ENCODE measurements at regions not wholly inside any gene's neighbourhood (a gene's known extent, or its start where the extent isn't known, plus 50 kb on each side); places are given as distances from the start of the nearest gene placed in this dataset.

DNA sequence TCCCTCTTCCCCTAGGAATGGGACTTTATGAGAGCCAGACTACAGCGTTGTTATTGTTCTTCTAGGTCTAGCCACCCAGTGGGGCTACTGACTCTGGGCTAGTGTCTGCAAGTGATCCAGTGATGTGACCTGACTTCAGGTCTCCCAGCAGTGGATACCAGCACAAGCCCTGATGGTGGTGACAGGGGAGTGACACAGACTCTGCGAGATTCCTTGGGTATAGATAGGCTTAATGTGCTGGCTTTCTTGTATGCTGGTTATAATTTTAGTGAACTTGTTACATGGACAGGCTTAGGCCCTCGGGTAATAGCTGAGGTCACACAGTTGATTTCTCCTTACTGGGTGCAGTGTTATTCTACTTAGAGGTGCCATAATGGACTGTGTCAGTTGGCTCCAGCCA is 106.9 kb downstream of the TBC1D30 start:
- DNase-seq (ENCODE audit: low spot score) = no peak

DNA sequence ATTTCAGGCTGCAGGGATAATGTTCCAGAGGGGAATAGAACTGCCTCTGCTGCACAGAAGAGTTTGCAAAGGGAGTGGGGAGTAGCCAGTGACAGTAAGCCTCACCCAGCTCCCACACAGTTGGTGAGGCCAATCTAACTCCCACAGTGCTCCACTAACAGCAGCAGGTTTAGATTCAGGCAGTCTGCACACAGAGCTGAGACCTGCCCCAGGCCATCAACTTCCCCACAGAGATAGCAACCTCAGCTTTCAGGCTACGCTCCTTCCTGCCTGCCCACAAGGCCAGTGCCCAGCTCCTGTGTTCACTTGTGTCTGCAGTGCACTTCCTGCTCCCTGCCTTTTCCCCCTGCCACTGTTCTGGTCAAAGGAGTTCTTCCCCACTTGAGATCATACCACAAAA is 107.5 kb downstream of the TBC1D30 start:
- no peak for DNase-seq (ENCODE audit: low spot score)

GRCh38 chr12:64933791-64934190 is 109.3 kb downstream of the TBC1D30 start:
- DNase-seq (ENCODE audit: low spot score) = no peak

- no peak for DNase-seq (ENCODE audit: low spot score)
These were observed 113.0 kb downstream of the TBC1D30 start for GRCh38 chr12:64937452-64937851.

- no peak for DNase-seq (ENCODE audit: low spot score)
These were observed 113.7 kb downstream of the TBC1D30 start for GRCh38 chr12:64938179-64938578.

- peak; percentile 29 for DNase-seq (ENCODE audit: low spot score)
These were observed 119.2 kb downstream of the TBC1D30 start for GRCh38 chr12:64943686-64944085.

GRCh38 chr12:64944966-64945365 is 120.5 kb downstream of the TBC1D30 start:
- DNase-seq (ENCODE audit: low spot score) = no peak

DNA sequence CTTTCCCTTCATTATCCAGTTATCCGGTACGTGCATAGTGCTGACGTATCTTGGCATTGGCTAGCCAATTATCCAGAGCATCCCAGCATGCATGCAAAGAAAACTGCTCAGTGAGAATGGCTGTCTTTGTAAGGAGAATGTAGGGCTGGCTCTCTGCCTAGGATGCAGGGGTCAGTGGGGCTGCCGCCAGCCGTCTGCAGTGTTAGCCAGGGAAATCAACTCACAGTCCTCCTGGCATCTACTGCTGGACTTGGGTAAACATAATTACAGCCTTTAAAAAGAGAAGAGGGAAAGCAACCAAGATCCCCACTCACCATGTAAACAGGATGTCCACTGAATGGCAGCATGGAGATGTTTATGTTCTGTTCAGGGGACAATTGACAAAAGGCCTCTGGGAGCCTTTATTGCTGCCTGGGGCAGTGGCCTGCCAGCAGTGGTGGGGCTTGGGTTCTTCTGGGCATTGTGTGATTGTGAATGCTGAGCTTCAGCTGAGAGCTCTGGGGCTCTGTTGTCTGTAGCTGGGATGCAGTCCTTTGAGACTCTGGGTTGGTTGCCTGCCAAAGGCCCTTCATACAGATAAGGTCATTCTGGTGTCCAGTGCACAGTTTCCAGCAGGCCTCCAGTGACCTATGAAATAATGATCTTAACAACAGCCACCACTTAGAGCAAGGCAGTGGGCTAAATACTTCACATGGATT is 121.8 kb downstream of the TBC1D30 start:
- peak; percentile 18 for DNase-seq (ENCODE audit: low spot score)

DNA sequence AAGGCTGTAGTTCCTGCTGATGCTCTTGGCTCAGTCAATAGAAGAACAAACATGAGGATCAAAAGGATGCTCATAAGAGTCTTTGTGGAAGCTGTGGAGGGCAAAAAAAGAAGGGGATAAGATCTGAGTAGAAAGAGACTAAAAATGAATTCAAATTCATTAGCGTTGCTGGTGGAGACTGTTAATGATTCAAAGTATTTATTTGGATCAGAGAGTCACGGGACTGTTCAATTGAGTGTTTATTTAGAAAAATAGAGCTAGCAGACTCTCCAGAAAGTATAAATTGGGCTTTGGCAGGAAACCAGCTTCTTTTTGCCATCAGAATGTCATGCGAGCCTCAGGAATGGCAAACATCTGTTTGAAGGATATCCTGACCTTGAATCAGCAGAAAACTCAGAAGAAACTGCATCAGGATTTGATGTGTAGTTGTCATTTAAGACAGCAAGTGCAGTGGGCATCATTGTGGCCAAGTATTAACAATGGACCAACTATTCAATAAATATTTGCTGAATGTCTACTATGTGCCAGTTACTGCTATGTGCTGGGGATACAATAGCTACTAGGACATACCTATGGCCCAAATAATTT is 126.4 kb downstream of the TBC1D30 start:
- no peak for DNase-seq (ENCODE audit: low spot score)

DNA sequence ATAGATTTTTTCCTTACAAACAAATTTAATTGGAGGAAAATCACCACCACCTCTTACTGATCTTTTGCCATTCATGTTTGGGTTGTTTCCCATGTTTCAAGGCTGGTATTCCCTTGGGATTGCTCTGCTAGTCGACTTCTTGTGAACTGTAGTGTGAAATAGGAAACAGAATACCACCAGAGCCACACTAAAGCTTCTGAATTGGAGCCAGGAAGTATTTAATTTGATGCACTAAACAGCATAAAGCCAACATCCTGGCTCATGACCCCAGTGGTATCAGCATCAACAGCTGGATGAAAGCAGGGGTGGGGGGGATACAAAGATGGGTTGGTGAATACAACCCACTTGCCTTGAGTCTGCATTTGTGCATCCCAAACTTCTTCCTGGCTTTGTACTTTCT is 127.5 kb downstream of the TBC1D30 start:
- no peak for DNase-seq (ENCODE audit: low spot score)

GRCh38 chr12:64955746-64956145 is 131.3 kb downstream of the TBC1D30 start:
- no peak for DNase-seq (ENCODE audit: low spot score)

- DNase-seq (ENCODE audit: low spot score) = no peak
These were observed 141.5 kb downstream of the TBC1D30 start for GRCh38 chr12:64965920-64966319.

- peak; percentile 20 for DNase-seq (ENCODE audit: low spot score)
These were observed 144.8 kb downstream of the TBC1D30 start for GRCh38 chr12:64968989-64969819.

- no peak for DNase-seq (ENCODE audit: low spot score)
These were observed 145.0 kb downstream of the WIF1 start for GRCh38 chr12:64976131-64976530.

DNA sequence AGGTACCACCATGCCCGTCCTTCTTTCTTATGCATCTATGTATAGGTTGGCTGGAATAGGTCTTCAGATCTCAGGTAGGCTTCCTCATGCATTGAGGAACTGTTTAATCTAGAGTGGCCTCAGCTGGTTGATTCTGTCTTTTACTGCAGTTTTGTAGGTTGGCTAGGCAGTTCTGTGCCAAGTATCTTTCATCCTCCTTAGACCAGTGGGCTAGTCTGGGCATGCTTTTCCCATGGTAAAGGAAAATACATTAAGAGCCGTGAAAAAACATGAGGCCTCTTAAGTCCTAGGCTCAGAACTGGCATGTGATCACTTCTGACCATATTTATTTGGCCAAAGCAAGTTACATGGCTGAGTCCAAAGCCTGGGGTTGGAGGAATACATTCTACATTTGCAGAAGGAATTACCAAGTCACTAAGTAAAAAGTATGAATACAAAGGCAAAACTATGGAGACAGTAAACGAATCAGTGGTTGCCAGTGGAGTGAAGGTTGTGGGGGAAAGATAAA is 137.3 kb downstream of the WIF1 start:
- no peak for DNase-seq (ENCODE audit: low spot score)

DNA sequence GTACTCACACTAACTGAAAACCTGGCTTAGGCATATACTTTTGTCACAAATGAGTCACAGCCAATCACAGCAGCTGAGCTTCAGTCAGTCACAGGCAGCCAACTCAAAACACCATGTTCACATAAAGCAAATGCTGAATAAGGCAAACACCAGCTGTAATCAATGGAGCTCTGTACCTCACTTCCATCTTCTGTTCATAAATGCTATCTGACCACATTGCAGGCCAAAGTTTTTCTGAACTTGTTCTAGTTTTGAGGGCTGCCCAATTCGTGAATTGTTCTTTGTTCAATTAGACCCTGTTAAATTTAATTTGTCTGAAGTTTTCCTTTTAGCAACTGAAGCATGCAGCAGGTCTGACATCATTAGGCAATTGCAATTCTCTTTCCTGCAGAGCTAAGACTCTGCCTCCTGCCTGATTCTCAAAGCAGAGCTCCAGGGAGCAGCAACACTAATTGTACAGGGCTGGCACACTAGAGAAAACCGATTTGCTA is 129.9 kb downstream of the WIF1 start:
- DNase-seq (ENCODE audit: low spot score) = no peak

DNA sequence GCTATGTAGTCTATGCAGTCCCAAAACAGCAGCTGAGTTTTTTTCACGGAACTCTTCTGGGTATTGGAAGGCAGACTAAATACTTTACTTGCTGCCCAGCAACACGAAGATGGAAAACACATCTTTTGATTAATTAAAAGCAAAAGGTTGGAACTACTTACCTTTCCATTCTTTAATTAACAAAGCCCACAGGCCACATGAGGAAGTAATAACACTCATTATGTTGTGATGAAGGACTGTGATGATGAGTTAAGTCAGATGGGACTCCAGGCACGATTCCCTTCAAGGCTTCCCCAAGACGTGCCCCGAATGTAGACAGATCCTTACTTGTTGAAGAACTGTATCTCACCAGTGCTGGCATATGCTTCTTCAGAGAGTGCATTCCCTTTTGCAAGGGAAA is 129.0 kb downstream of the WIF1 start:
- no peak for DNase-seq (ENCODE audit: low spot score)

- no peak for DNase-seq (ENCODE audit: low spot score)
These were observed 128.5 kb downstream of the WIF1 start for GRCh38 chr12:64992641-64993040.

- no peak for DNase-seq (ENCODE audit: low spot score)
These were observed 127.6 kb downstream of the WIF1 start for GRCh38 chr12:64993461-64993860.

GRCh38 chr12:64995816-64996215 is 125.3 kb downstream of the WIF1 start:
- no peak for DNase-seq (ENCODE audit: low spot score)

DNA sequence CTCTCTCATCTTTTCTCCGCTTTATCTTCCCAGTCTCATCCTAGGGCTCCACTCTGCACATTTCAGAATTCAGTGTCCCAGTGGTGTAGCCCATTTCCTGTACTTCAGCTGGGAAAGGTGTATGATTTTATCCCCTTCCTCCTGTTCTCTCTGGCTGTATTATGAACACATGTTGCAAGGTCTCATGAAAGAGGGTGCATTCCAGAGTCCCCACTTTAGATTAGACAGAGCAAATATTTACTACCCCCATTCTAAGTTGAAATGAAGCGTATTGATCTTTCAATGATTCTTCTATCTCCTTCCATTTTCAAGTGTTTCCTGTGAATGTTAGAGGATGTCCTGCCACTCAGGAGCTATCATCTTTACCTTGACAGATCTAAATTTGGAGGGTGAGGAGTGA is 123.2 kb downstream of the WIF1 start:
- no peak for DNase-seq (ENCODE audit: low spot score)

- no peak for DNase-seq (ENCODE audit: low spot score)
These were observed 122.5 kb downstream of the WIF1 start for GRCh38 chr12:64998371-64999147.

Measured in AG08396 (cell line).